HG03135 (cell line): ENCODE measurements at regions not wholly inside any gene's neighbourhood (a gene's known extent, or its start where the extent isn't known, plus 50 kb on each side); places are given as distances from the start of the nearest gene placed in this dataset.
"Not testable (repeated sequence)": the region's sequence is repeated elsewhere in the genome, so short reads cannot be mapped to it uniquely, and the experiment has no call there.

Experiments
- ATAC-seq: cut with Tn5 transposase; IDR thresholded peaks from one replicate; pipeline ENCODE4 v1.9.1; 2021; ENCODE audit warnings: mild to moderate bottlenecking, moderate library complexity; ENCODE audit not compliant: unreplicated experiment

DNA sequence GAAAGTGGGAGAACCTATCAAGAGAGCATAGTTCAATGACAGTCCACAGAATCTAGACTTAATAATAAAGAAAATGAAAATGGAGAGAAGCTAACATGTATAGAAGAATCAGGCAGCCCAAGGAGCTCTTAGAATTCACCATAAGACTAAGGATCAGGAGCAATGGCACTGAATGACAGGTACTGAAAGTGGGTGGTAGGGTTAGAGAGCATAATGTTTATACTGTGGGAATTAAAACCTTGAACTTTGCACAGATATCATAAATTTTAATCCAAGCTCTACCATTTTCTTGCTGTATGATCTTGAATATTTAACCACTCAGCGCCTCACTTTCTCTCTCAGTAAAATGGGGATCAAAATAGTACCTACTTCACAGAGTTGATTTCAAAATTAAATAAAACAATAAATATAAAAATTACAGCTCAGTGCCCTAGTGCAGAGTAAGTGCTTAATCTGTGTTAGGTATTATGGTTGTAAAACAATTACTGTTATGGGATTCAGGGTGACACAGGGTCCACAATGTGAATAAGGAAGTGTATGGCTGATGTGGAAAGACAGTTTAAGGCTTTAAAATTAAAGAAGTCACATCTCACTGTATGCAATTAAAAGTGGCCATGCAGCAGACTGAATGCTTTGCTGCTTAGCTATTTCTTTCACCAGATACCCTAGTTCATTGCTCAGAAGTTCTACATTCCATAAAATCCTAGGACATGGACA, 319.8 kb downstream of the HINT1 start:
- ATAC-seq = no peak

DNA sequence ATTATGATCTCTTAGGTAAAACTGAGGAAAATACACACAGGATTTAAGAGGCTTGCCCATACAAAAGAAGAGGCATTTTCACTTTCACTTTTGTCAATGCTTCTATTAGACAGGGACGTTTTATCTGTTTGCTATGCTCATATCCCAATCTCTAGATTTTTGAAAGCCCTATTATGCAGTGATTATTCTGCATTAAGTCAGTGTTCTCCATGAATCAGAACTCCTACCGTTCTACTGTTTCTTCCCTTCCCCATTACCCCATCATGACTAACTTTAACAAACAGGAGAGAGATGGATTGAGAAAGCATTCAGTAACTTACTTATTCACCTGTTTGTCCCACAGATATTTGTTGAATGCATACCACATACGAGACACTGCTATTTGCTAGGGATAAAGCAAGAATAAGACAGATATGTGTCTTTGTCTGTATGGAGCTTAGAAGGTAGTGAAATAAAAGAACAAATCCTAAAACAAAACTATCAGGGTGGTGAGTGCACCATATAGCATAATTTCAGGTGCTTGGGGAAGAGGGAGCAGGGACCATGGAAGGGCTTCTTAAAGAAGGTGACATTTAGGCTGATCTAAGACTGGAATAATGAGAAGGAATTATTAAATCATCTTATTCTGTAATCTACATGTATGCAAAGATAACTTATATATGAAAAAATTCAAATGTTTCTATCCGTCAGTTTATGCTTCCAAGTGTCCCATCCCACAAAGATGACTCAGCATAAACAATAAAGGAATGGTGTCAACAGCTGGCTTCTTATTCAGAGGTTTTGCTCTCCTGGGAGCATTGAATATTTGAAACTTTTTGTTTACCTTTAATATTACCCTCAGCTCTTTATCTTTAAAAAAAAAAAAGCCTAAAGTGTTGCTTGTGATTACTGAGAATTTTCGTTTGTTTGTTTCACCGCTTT, 328.1 kb downstream of the HINT1 start:
- ATAC-seq = peak; percentile 88

DNA sequence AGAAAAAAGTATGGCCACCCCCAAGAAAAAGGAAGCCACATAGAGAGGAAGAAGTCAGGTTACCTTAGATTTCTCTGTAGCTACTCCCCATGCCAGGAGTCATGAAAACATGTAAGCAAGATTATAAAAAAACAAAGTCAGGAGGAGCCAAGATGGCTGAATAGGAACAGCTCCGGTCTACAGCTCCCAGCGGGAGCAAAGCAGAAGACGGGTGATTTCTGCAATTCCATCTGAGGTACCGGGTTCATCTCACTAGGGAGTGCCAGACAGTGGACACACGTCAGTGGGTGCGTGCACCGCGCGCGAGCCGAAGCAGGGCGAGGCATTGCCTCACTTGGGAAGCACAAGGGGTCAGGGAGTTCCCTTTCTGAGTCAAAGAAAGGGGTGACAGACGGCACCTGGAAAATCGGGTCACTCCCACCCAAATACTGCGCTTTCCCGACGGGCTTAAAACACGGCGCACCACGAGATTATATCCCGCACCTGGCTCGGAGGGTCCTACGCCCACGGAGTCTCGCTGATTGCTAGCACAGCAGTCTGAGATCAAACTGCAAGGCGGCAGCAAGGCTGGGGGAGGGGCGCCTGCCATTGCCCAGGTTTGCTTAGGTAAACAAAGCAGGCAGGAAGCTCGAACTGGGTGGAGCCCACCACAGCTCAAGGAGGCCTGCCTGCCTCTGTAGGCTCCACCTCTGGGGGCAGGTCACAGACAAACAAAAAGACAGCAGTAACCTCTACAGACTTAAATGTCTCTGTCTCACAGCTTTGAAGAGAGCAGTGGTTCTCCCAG, 347.3 kb downstream of the HINT1 start:
- not testable (repeated sequence) for ATAC-seq

DNA sequence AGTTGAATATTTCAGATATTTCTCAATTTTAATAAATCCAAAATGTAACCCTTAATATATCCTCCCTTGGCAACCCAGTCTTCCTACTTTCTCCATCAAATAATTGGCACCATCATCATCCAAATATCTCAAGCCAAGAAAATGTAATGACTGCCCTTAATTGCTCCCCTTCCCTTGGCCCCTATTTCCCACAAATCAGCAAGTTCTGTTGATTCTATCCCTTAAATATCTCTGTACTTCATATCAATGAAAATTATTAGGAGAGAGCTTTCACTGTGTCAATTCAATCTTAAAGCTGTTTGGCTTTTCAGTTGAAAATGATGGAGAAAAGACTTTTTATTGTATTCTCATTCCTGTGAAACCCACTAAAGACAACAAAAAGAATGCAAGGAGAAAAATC, 349.8 kb downstream of the HINT1 start:
- ATAC-seq = no peak

DNA sequence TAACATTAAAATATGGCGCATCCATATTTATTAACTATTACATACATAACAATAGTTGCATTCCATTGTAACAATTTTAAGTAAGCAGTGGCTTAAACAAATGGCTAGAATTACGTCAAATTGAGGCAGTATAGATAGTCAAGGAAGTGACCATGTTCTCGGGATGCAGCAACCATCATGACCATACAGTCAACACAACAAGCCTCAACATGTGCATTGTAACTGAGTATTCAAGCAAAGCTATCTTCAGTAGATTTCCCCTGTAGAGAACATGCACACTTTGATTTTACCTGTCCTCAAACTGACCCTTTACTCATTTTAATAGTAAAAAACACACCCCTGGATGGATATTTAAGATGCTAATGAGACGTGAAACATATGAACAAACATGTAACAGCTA, 356.4 kb downstream of the HINT1 start:
- no peak for ATAC-seq

DNA sequence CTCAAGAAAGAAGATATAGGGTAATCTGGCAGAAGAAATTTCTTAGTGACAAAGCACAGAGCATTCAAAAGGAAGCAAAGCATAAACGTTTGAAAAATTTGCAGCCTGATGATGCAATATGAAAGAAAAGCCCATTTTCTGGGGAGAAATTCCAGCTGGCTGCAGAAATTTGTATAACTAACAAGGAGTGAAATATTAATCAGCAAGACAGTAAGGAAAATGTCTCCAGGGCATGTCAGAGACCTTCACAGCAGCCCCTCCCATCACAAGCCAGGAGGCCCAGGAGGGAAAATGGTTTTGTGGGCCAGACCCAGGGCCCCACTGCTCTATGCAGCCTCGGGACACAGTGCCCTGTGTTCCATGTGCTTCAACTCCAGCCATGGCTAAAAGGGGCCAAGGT, 359.4 kb downstream of the HINT1 start:
- no peak for ATAC-seq

DNA sequence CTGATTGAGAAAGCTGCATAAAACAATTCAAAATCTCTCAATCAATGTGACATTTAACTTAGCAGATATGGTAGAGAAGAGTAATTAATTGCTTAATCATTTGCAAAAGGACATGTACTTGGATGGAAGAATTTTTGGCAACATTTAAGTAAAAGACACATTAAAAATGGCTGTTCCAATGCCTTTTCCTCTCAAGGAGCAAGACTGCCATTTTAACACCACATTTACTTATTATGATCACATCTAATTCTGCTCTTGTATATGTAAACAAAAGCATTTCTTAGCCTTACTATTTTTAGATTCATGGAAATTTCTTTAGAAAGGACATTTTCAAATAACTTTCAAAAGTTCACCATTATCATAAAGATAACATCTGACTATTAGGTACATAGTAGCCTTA, 360.0 kb downstream of the HINT1 start:
- ATAC-seq = no peak

DNA sequence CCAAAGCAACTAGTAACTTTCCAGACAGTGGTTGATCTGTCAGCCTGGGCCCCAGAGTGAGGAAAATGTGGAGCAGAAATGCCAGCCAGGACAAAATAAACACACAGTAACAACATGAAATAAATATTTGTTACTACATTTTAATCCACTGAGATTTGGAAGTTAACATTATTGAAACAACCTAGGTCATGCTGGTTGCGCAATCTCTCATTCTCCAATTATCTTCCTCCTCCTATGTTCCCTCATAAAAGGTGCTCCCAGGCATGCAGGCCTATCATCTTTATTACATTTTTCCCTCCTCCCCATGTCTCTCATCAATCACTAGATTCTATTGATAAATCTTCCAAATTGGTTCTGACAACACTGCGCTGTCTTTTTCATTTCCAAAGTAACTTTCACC, 363.1 kb downstream of the HINT1 start:
- ATAC-seq = no peak

DNA sequence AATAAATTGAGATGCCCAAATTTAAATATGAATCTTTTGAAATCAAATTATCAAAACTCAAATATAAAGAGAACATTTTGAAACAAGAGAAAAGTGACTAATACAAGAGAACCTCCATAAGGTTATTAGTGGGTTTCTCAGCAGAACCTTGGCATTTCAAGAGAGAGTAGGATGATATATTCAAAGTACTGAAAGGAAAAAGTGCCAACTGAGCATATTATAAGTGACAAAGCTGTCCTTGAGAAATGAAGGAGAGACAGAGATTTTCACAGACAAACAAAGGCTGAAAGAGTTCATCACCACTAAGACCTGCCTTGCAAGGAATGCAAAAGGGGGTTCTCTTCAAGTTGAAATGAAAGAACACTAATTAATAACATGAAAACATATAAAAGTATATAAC, 366.0 kb downstream of the HINT1 start:
- ATAC-seq = no peak

DNA sequence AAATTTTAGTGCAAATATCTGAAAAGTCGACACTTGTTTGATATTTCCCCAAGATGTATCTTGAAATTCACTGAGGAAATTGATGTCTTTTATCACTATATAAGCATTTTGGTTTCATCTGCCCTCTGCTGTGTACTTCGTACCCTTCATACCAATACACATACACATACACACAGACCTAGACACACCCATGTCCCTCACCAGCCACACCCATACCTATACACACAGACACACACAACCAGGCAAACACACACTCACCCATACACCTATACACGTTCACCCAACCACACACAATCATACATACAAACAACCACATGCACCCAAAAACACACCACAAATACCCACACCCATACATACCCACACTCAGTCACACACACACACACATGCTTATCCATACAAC, 367.8 kb downstream of the HINT1 start:
- no peak for ATAC-seq

DNA sequence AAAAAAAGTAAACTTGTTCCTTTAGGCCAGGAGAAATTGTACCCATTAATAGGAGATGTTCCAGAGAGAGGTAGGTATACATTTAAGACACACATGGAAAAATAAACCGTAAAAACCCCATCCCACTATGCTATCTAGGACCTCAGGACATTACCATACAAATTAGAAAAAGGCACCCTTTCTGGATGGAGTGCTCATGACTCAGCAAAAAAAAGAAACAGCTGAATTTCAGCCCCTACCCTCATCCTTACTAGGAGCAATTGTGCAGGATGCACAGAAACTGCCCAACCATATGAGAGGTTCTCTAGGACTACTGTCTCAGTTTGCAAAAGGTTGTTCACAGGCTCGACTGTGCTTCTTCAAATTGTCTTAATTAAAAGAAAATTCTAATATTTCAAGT, 368.2 kb downstream of the HINT1 start:
- no peak for ATAC-seq

DNA sequence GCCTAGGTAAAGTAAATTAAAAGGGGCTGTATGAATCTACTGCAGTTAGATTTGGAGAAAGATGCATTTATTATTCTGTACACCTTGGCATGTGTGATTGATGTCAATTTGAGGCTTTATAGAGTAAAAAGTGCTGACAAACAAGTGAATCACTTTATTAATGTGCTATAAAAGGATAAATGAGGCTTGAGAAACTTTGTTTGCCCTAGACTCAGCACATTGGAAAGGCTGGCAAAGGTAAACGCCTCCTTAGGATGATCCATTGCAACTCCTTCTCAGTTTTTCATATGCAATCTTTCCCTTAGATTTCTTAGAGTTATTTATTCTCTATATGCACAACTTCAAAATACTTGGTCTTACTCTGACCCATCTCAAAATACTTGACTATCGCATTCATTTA, 369.0 kb downstream of the HINT1 start:
- no peak for ATAC-seq

DNA sequence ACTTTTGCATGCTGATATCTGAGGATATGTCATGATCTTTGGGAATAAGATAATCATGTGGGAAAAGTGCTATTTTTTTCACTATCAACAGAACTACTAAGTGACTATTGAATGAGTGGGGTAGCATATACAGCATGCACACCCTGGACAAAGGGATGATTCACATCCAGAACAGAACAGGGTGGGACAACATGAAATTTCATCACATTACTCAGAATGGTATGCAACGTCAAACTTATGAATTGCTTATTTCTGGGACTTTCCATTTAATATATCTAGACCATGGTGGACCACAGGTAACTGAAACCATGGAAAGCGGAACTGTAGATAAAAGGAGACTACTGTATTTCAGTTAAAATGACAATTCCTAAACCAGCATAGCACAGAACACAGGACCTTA, 370.0 kb downstream of the HINT1 start:
- ATAC-seq = no peak

DNA sequence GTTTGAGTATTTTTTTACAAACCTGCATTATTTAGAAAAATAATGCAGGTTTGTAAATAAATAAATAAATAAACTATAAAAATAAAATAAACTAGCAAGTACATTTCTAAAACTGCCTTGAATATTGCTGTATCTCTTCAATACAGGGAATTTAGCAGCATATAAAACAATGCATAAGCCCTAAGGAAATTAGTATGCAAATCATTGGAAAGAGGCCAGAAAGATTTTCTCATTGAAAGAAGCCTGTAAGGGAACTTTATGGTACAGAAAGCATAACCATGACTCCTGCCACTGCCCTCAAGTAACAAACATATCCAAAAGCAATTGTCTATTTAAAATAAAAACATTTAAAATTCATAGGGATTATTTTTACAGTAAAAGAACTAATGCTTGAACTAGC, 387.3 kb downstream of the HINT1 start:
- ATAC-seq = no peak

DNA sequence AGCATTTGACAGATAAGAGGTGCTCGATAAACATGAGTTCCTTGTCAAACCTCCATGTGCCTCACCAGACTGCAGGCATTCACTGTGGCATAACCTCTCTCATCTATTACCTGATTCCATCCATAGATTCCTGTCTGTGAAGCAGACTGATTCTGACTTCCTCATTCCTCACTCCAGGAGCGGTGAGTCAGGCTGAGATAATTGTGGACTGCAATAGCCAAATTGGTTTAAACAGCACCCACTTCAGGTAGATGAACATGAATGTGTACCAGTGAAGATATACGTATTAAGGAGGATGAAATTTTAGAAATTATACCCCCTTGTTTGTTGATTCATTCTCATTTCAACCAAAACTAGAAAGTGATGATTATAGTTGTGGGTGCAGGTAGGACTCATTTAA, 391.2 kb downstream of the HINT1 start:
- no peak for ATAC-seq

DNA sequence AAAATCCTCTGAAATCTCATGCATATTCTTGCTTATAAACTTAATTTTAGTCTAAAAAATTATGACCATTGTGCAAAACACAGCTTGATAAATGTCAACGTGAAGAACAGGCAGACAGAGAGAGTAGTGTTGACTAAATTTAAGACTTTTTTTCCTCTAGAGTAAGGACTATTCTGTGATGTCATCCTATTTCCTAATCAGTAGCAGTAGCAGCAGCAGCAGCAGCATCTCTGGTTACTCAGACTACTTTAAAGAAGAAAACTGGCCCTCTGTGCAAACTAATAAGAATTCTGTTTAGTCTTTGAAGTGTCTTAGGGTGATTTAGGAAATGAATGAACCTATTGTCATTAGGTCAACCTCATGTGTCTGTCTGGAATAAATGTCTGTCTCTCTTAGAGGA, 403.0 kb downstream of the HINT1 start:
- no peak for ATAC-seq

DNA sequence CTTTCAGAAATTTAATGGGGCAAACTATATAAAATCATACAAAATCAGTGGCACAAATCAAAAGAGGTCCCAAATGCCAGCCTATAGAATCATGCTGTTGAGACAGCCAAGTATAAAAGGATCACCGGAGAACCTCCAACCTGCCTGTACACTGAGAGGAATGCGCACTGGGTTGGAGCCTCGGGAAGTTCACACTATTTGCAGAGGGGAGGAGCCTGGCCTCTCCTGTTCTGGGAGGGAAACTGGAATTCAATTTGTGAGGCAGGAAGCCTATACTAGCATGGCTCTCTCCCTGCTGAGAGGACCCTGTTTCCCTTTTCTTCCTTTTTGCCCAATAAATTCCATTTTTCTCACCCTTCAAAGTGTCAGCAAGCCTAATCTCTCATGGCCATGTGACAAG, 406.0 kb downstream of the HINT1 start:
- no peak for ATAC-seq

DNA sequence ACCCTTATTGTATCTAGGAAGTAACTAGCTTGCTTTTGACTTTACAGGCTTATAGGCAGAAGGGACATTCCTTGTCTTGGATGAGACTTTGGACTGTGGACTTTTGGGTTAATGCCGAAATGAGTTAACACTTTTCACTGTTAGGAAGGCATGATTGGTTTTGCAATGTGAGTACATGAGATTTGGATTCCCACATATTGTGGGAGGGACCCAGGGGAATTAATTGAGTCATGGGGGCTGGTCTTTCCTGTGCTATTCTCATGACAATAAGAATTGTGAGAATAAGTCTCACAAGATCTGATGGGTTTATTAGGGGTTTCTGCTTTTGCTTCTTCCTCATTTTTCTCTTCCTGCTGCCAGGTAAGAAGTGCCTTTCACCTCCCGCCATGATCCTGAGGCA, 417.5 kb downstream of the HINT1 start:
- ATAC-seq = no peak

DNA sequence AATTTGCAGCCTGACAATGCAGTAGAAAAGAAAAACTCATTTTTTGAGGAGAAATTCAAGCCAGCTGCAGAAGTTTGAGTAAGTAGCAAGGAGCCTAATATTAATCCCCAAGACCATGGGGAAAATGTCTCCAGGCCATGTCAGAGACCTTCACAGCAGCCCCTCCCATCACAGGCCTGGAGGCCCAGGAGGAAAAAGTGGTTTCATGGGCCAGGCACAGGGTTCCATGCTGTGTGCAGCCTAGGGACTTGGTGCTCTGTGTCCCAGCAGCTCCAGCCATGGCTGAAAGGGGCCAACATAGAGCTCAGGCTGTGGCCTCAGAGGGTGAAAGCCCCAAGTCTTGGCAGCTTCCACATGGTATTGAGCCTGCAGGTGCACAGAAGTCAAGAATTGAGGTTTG, 418.4 kb downstream of the HINT1 start:
- ATAC-seq = not testable (repeated sequence)

DNA sequence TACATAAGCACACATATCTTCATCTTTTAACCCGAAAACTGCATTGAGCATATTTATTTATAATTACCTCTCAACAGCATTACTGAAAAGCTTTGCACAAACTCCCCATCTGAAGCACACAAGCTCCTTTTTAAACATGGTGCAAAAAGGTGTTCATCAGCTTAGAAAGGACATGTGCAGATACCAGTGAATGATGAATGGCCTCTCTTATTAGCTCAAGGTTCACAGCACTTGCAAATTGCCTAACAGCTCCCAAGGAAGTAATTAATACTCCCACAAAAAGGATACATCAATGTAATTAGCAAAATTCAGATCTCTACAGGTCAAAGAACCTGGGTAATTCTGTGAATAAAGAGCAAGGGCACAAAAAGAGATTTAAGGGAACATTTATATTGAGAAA, 422.0 kb downstream of the HINT1 start:
- ATAC-seq = no peak

DNA sequence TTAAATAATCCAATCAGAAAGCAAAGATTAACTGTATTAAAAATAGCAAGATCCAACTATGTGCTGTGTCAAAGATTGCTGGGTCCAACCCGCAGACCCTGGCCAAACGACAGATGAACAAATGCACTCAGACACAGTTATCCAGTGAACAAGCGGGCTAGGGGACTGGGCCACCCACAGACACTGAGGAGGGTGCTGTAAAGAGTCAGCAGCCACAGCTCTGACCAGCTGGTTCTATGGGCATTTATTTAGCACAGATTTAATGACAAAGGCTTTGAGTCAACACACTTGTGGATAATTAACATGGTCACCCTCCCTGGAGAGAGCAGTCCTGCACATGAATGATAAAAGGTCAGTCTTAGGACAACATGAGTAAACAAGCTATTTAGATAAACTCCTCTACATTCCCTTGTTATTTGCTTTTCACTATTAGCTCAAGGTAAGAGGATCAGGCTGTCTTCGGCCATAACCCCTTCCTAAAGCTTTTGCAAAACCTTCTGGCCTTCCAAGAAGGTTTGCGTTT, 424.9 kb downstream of the HINT1 start:
- no peak for ATAC-seq
